GM21825 (cell line): ENCODE measurements at regions not wholly inside any gene's neighbourhood (a gene's known extent, or its start where the extent isn't known, plus 50 kb on each side); places are given as distances from the start of the nearest gene placed in this dataset.

Experiments used
- ATAC-seq: cut with Tn5 transposase; IDR thresholded peaks from one replicate; pipeline ENCODE4 v1.9.1; 2021; ENCODE audit warnings: mild to moderate bottlenecking, moderate library complexity; ENCODE audit not compliant: unreplicated experiment

DNA sequence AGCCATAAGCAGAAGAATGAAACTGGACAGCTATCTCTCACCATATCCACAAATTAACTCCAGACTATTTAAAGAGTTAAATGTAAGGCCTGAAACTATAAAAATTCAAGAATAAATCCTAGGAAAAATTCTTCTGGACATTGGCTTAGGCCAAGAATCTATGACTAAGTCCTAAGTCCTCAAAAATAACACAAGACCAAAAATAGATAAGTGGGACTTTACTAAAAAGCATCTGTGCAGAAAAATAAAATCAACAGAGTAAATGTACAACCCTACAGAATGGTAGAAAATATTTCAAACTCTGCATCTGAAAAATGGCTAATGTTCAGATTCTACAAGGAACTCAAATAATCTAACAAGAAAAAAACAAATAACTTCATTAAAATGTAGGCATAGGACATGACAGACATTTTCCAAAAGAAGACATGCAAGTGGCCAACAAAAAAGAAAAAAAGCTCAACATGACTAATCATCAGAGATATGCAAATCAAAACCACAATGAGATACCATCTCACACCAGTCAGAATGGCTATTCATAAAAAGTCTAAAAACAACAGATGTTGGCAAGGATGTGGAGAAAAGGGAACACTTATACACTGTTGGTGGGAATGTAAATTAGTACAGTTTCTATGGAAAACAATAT is 61.0 kb upstream of the PPFIA2 start:
- no peak for ATAC-seq

GRCh38 chr12:81815611-81816010 is 56.5 kb upstream of the PPFIA2 start:
- no peak for ATAC-seq

- no peak for ATAC-seq
These were observed 52.6 kb upstream of the PPFIA2 start for GRCh38 chr12:81811778-81812125.

- no peak for ATAC-seq
These were observed 52.1 kb upstream of the PPFIA2 start for GRCh38 chr12:81811061-81811777.

- peak; percentile 68 for ATAC-seq
These were observed 50.9 kb upstream of the PPFIA2 start for GRCh38 chr12:81809829-81810595.

- ATAC-seq, result no peak
These were observed 50.1 kb upstream of the PPFIA2 start for GRCh38 chr12:81809113-81809777.
